A673 (cell line): ENCODE measurements at regions not wholly inside any gene's neighbourhood (a gene's known extent, or its start where the extent isn't known, plus 50 kb on each side); places are given as distances from the start of the nearest gene placed in this dataset.

ENCODE experiments used
- CTCF ChIP-seq: fragments of 300-800, 200-600 bp; sonication (generic); conservative IDR thresholded peaks from 2 replicates; pipeline ENCODE4 v1.5.1; 2017; ENCODE audit warnings: low read depth, mild to moderate bottlenecking, antibody characterized with exemption, low read length, moderate library complexity, mixed read lengths
- EZH2 ChIP-seq: fragments of 200-600 bp; sonication (generic); IDR thresholded peaks from 2 replicates; pipeline ENCODE4 v1.6.1; 2017; ENCODE audit warnings: borderline replicate concordance, low read depth, mild to moderate bottlenecking, mixed read lengths, antibody characterized with exemption, low read length; ENCODE audit not compliant: poor library complexity, severe bottlenecking

DNA sequence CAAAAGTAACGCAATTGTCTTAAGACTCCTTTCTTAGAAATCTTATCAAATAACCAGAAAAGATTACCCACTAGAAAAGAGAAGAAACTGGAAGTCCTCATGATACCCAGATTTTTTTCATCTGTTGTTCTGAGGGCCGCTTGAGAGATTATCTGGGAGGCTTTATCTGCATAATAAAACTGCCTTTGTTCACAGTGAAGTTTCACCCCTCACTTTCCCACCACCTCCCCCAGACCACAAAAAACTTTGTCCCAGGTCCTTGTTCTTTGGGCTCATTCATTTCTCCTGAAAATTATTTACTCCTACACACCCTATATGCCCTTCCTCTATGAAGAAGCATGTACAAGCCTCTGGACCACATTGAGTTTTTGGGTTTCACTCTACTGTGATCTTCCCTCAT is 745.1 kb upstream of the COBL start:
- TF ChIP-seq CTCF (no peak), EZH2 (no peak)
